ENCODE measurements at regions not wholly inside any gene's neighbourhood (a gene's known extent, or its start where the extent isn't known, plus 50 kb on each side); places are given as distances from the start of the nearest gene placed in this dataset.

- no peak for TF ChIP-seq CTCF (conservative IDR thresholded peaks at IDR 0.05 in 1 of 2, IDR thresholded peaks at IDR 0.05 in 1 of 2; ENCODE audit: low read depth in 1 of 2, low read length in 2 of 2)
- TF ChIP-seq EZH2 (IDR thresholded peaks at IDR 0.05; ENCODE audit: low read length, missing control alignments): no peak
These were observed 232.5 kb upstream of the CCNH start for GRCh38 chr5:87645224-87645623.
